ENCODE measurements at regions not wholly inside any gene's neighbourhood (a gene's known extent, or its start where the extent isn't known, plus 50 kb on each side); places are given as distances from the start of the nearest gene placed in this dataset.
"Not testable (repeated sequence)": the region's sequence is repeated elsewhere in the genome, so short reads cannot be mapped to it uniquely, and the experiment has no call there.

DNA sequence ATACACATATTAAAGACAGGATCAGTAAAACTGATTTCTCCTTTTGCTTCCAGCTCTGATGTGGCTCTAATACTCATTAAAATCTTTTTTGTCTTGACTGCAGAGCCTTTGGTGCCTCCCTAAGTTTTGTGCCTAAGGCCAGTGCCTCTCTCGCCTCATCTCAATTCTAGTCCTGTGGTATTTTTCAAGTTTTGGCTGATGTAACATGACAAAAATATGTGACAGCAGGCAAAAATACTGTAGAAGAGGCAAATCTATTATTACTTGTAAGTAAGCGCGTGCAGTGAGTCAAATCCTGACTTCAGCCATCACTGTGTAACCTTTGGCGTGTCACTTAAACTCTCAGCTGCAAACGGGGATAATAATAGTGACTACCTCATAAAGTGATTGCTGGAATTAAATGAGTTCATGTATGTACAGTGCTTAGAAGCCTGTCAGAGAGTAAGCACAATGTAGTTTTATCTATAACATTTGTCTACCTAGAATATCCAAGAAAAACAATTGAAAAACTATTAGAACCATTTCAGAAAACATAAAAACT, 74.0 kb downstream of the MAB21L3 start:
- no peaks in the 10 kb centered on the region for H3K9me3 ChIP-seq (ENCODE audit: control insufficient read depth in 1 of 2, low read length in 2 of 2)
- no peak overlapping the region for H3K27ac ChIP-seq (ENCODE audit: low read depth, low read length)
- H3K9ac ChIP-seq (ENCODE audit: low read depth in 1 of 2, low read length in 2 of 2) = no peak overlapping the region
- no peaks in the 10 kb centered on the region for H3K36me3 ChIP-seq (ENCODE audit: control insufficient read depth in 1 of 2, insufficient read depth in 2 of 2, low read length in 2 of 2)
- H3K4me1 ChIP-seq (ENCODE audit: control insufficient read depth in 1 of 2, insufficient read depth in 2 of 2, low read length in 2 of 2) = peaks cover 0 to under 1% of the 10 kb centered on the region in 2 donors
- no peak overlapping the region for H3K4me3 ChIP-seq (ENCODE audit: low read depth in 1 of 2, low read length in 2 of 2)
- no peaks in the 10 kb centered on the region for H3K27me3 ChIP-seq (ENCODE audit: control insufficient read depth in 1 of 2, insufficient read depth in 2 of 2, low read length in 2 of 2)

DNA sequence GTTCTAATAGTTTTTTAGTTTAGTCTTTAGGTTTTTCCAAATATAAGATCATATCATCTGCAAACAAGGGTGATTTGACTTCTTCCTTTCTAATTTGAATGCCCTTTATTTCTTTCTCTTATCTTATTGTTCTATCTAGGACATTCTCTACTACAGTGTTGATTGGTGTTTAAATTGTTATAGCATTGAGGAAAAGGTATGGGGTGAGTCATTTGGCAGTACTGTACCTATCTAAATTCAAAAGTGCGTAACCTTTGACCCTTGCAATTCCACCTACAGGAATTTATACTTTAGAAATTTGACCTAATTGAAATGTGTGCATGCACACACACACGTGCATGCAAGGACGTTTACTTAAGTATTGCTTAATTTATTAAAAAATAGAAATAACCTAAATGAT, 78.3 kb downstream of the MAB21L3 start:
- Histone ChIP-seq H3K9me3 (ENCODE audit: control insufficient read depth in 1 of 2, low read length in 2 of 2) (no peaks in the 10 kb centered on the region), H3K36me3 (ENCODE audit: control insufficient read depth in 1 of 2, insufficient read depth in 2 of 2, low read length in 2 of 2) (no peaks in the 10 kb centered on the region), H3K27me3 (ENCODE audit: control insufficient read depth in 1 of 2, insufficient read depth in 2 of 2, low read length in 2 of 2) (no peaks in the 10 kb centered on the region), H3K4me3 (ENCODE audit: low read depth in 1 of 2, low read length in 2 of 2) (no peak overlapping the region), H3K9ac (ENCODE audit: low read depth in 1 of 2, low read length in 2 of 2) (no peak overlapping the region), H3K27ac (ENCODE audit: low read depth, low read length) (no peak overlapping the region), H3K4me1 (ENCODE audit: control insufficient read depth in 1 of 2, insufficient read depth in 2 of 2, low read length in 2 of 2) (no peaks in the 10 kb centered on the region)

DNA sequence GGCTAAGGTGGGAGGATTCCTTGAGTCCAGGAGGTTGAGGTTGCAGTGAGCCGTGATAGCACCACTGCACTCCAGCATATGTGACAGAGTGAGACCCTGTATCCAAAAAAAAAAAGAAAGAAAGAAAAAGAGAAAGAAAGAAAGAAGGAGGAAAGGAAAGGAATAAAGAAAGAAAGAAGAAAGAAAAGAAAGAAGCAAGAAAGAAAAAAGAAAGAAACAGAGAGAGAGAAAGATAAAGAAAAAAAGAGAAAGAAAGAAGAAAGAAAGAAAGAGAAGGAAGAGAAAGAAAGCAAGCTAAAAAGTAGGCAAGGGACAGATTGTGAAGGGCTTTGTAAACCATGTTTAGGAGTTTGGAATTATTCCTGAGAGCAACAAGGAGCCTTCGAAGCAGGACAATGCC, 80.1 kb downstream of the MAB21L3 start:
- H3K9me3 ChIP-seq (ENCODE audit: control insufficient read depth in 1 of 2, low read length in 2 of 2) = no peaks in the 10 kb centered on the region
- H3K9ac ChIP-seq (ENCODE audit: low read depth in 1 of 2, low read length in 2 of 2) = no peak overlapping the region
- no peaks in the 10 kb centered on the region for H3K27me3 ChIP-seq (ENCODE audit: control insufficient read depth in 1 of 2, insufficient read depth in 2 of 2, low read length in 2 of 2)
- H3K36me3 ChIP-seq (ENCODE audit: control insufficient read depth in 1 of 2, insufficient read depth in 2 of 2, low read length in 2 of 2) = no peaks in the 10 kb centered on the region
- H3K4me3 ChIP-seq (ENCODE audit: low read depth in 1 of 2, low read length in 2 of 2) = no peak overlapping the region
- H3K4me1 ChIP-seq (ENCODE audit: control insufficient read depth in 1 of 2, insufficient read depth in 2 of 2, low read length in 2 of 2) = no peaks in the 10 kb centered on the region
- no peak overlapping the region for H3K27ac ChIP-seq (ENCODE audit: low read depth, low read length)

GRCh38 chr1:116193768-116194167, 82.6 kb downstream of the MAB21L3 start:
- Histone ChIP-seq H3K9me3 (ENCODE audit: control insufficient read depth in 1 of 2, low read length in 2 of 2) (no peaks in the 10 kb centered on the region), H3K9ac (ENCODE audit: low read depth in 1 of 2, low read length in 2 of 2) (no peak overlapping the region), H3K4me1 (ENCODE audit: control insufficient read depth in 1 of 2, insufficient read depth in 2 of 2, low read length in 2 of 2) (no peaks in the 10 kb centered on the region), H3K36me3 (ENCODE audit: control insufficient read depth in 1 of 2, insufficient read depth in 2 of 2, low read length in 2 of 2) (no peaks in the 10 kb centered on the region), H3K4me3 (ENCODE audit: low read depth in 1 of 2, low read length in 2 of 2) (no peak overlapping the region), H3K27ac (ENCODE audit: low read depth, low read length) (no peak overlapping the region), H3K27me3 (ENCODE audit: control insufficient read depth in 1 of 2, insufficient read depth in 2 of 2, low read length in 2 of 2) (no peaks in the 10 kb centered on the region)

- H3K9me3 ChIP-seq (ENCODE audit: control insufficient read depth in 1 of 2, low read length in 2 of 2) = no peaks in the 10 kb centered on the region
- H3K27ac ChIP-seq (ENCODE audit: low read depth, low read length) = no peak overlapping the region
- no peaks in the 10 kb centered on the region for H3K27me3 ChIP-seq (ENCODE audit: control insufficient read depth in 1 of 2, insufficient read depth in 2 of 2, low read length in 2 of 2)
- no peak overlapping the region for H3K9ac ChIP-seq (ENCODE audit: low read depth in 1 of 2, low read length in 2 of 2)
- H3K4me3 ChIP-seq (ENCODE audit: low read depth in 1 of 2, low read length in 2 of 2) = no peak overlapping the region
- no peaks in the 10 kb centered on the region for H3K4me1 ChIP-seq (ENCODE audit: control insufficient read depth in 1 of 2, insufficient read depth in 2 of 2, low read length in 2 of 2)
- no peaks in the 10 kb centered on the region for H3K36me3 ChIP-seq (ENCODE audit: control insufficient read depth in 1 of 2, insufficient read depth in 2 of 2, low read length in 2 of 2)
Observed at GRCh38 chr1:116194568-116194967, 83.4 kb downstream of the MAB21L3 start.

DNA sequence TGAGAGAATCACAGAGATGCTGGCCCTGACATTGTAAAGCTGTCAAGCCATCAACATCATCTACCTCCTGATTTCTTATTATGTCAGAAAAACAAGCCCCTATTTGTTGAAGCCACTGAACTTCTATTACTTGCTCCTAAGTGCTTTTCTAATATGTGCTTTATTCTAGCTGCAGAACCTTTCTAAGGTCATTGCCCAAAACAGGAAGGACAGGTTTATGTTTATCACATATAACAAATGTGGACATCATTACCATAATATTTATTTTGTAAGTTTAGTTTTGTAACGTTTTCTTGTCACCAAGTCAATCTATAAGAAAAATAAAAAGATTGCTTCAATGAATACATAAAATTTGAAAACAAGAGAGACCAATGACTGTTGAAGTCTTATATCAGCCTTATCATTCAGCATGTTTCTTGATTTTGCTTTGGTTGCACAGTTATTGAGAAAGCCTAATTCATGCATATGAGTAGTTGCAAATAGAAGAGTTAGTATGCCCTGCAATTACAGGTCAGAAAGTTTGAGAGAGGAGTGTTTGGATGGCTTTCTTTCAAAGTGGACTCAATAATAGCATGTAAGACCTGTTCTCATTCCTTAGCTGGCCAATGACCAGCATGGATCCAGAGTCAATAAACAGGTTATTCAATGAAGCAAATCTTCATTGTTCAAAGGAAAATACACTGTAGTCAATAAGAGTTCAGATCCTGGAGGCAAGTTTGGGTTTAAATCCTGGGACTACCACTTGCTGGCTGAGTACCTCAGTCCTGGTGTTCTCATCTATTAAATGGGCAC, 84.1 kb downstream of the MAB21L3 start:
- Histone ChIP-seq H3K27me3 (ENCODE audit: control insufficient read depth in 1 of 2, insufficient read depth in 2 of 2, low read length in 2 of 2) (no peaks in the 10 kb centered on the region), H3K9ac (ENCODE audit: low read depth in 1 of 2, low read length in 2 of 2) (no peak overlapping the region), H3K4me3 (ENCODE audit: low read depth in 1 of 2, low read length in 2 of 2) (no peak overlapping the region), H3K9me3 (ENCODE audit: control insufficient read depth in 1 of 2, low read length in 2 of 2) (no peaks in the 10 kb centered on the region), H3K4me1 (ENCODE audit: control insufficient read depth in 1 of 2, insufficient read depth in 2 of 2, low read length in 2 of 2) (no peaks in the 10 kb centered on the region), H3K36me3 (ENCODE audit: control insufficient read depth in 1 of 2, insufficient read depth in 2 of 2, low read length in 2 of 2) (no peaks in the 10 kb centered on the region), H3K27ac (ENCODE audit: low read depth, low read length) (no peak overlapping the region)

DNA sequence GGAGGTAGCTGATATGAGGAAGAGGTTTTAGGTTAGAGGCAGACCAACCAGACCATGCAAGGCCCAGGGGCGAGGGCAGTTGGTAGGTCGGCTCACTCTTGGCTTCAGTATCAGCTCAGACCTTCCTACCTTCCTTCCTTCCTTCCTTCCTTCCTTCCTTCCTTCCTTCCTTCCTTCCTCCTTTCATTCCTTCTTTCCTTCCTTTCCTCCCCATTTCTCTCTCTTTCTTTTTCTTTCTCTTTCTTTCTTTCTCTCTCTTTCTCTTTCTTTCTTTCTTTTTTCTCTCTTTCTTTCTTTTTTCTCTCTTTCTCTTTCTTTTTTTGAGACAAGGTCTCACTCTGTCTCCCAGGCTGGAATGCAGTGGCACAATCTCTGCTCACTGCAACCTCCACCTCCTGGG, 89.1 kb downstream of the MAB21L3 start:
- H3K27ac ChIP-seq (ENCODE audit: low read depth, low read length); H3K9me3 ChIP-seq (ENCODE audit: control insufficient read depth in 1 of 2, low read length in 2 of 2); H3K36me3 ChIP-seq (ENCODE audit: control insufficient read depth in 1 of 2, insufficient read depth in 2 of 2, low read length in 2 of 2); H3K9ac ChIP-seq (ENCODE audit: low read depth in 1 of 2, low read length in 2 of 2); H3K27me3 ChIP-seq (ENCODE audit: control insufficient read depth in 1 of 2, insufficient read depth in 2 of 2, low read length in 2 of 2); H3K4me1 ChIP-seq (ENCODE audit: control insufficient read depth in 1 of 2, insufficient read depth in 2 of 2, low read length in 2 of 2); H3K4me3 ChIP-seq (ENCODE audit: low read depth in 1 of 2, low read length in 2 of 2): not testable (repeated sequence)

DNA sequence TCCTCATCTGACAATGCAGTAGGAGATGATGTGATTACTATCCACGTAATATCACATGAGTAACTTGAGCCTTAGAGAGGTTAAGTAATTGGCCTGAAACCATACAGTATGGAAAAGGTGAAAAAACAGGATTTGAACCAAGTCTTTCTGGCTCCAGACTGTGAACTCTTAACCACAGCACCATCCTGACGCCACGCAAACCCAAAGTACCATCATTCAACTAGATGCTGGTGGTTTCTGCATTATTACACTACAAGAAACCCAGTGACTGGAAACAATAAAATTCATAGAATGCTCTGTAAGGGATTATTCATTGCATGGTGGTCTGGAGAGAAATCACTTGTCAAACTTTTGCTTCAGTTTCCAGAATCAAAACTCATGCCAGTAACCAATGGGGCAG, 90.7 kb downstream of the MAB21L3 start:
- Histone ChIP-seq H3K27me3 (ENCODE audit: control insufficient read depth in 1 of 2, insufficient read depth in 2 of 2, low read length in 2 of 2) (no peaks in the 10 kb centered on the region), H3K36me3 (ENCODE audit: control insufficient read depth in 1 of 2, insufficient read depth in 2 of 2, low read length in 2 of 2) (no peaks in the 10 kb centered on the region), H3K9me3 (ENCODE audit: control insufficient read depth in 1 of 2, low read length in 2 of 2) (no peaks in the 10 kb centered on the region), H3K27ac (ENCODE audit: low read depth, low read length) (no peak overlapping the region), H3K9ac (ENCODE audit: low read depth in 1 of 2, low read length in 2 of 2) (no peak overlapping the region), H3K4me3 (ENCODE audit: low read depth in 1 of 2, low read length in 2 of 2) (no peak overlapping the region), H3K4me1 (ENCODE audit: control insufficient read depth in 1 of 2, insufficient read depth in 2 of 2, low read length in 2 of 2) (peaks cover 0 to under 1% of the 10 kb centered on the region in 2 donors)

DNA sequence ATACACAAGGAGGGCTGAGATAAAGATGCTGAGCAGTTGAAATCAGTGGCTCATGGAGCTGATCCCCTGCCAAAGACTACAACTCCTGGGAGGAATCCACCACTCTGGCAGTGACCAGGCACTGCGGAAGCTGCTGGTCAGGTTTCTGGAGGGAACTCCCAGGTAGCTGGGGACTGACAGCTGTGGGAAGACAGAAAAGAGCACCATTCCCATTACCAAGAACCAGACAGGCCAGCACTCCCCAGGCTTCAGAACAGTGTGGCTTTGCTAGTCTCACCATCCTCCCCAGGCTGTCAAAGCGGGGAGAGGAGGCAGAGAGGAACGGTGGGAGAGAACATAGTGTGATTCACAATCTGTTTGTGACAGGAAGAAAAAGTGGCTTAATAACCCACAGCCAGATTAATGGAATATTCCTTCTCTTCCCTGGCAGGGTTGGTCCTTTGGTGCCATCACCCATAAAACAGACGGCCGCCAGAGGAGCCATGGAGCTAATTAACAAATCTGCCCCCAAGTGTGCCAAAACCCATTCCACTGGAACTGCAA, 92.1 kb downstream of the MAB21L3 start:
- Histone ChIP-seq H3K9ac (ENCODE audit: low read depth in 1 of 2, low read length in 2 of 2) (no peak overlapping the region), H3K4me1 (ENCODE audit: control insufficient read depth in 1 of 2, insufficient read depth in 2 of 2, low read length in 2 of 2) (peaks cover 0 to 7% of the 10 kb centered on the region in 2 donors), H3K27me3 (ENCODE audit: control insufficient read depth in 1 of 2, insufficient read depth in 2 of 2, low read length in 2 of 2) (no peaks in the 10 kb centered on the region), H3K4me3 (ENCODE audit: low read depth in 1 of 2, low read length in 2 of 2) (no peak overlapping the region), H3K36me3 (ENCODE audit: control insufficient read depth in 1 of 2, insufficient read depth in 2 of 2, low read length in 2 of 2) (no peaks in the 10 kb centered on the region), H3K9me3 (ENCODE audit: control insufficient read depth in 1 of 2, low read length in 2 of 2) (no peaks in the 10 kb centered on the region), H3K27ac (ENCODE audit: low read depth, low read length) (no peak overlapping the region)

- Histone ChIP-seq H3K9ac (ENCODE audit: low read depth in 1 of 2, low read length in 2 of 2) (no peak overlapping the region), H3K9me3 (ENCODE audit: control insufficient read depth in 1 of 2, low read length in 2 of 2) (no peaks in the 10 kb centered on the region), H3K27ac (ENCODE audit: low read depth, low read length) (no peak overlapping the region), H3K4me1 (ENCODE audit: control insufficient read depth in 1 of 2, insufficient read depth in 2 of 2, low read length in 2 of 2) (peaks cover 0 to 7% of the 10 kb centered on the region in 2 donors), H3K36me3 (ENCODE audit: control insufficient read depth in 1 of 2, insufficient read depth in 2 of 2, low read length in 2 of 2) (no peaks in the 10 kb centered on the region), H3K4me3 (ENCODE audit: low read depth in 1 of 2, low read length in 2 of 2) (no peak overlapping the region), H3K27me3 (ENCODE audit: control insufficient read depth in 1 of 2, insufficient read depth in 2 of 2, low read length in 2 of 2) (no peaks in the 10 kb centered on the region)
Observed at GRCh38 chr1:116203920-116204319, 92.7 kb downstream of the MAB21L3 start.

Measured in duodenal mucosa (tissue), 2 donors.